WTC11 (cell line): ENCODE measurements at regions not wholly inside any gene's neighbourhood (a gene's known extent, or its start where the extent isn't known, plus 50 kb on each side); places are given as distances from the start of the nearest gene placed in this dataset.

Source experiments
- ATAC-seq: fragments of 200-7000 bp; cut with Tn5 transposase; 2 replicates; pipeline ENCODE4 v1.10.0; 2021; ENCODE audit warnings: mild to moderate bottlenecking, moderate library complexity
- CTCF ChIA-PET: fragments of 300-600 bp; sonication (Branson Sonifier 250); formaldehyde crosslinking; loops from one replicate; lab custom pipeline; 2021; ENCODE audit warnings: antibody characterized with exemption; lab: Charles Lee
- POLR2A ChIA-PET: fragments of 350-600 bp; sonication (Branson Sonifier 250); formaldehyde crosslinking; loops from one replicate; lab custom pipeline; 2021; ENCODE audit warnings: antibody characterized with exemption; lab: Charles Lee
- DNase-seq: peaks from one replicate; pipeline ENCODE4 v3.0.0; 2021; ENCODE audit warnings: low spot score
- H3K27ac Mint-ChIP-seq: 2 replicates; pipeline ENCODE4 v1.8.0; 2021; ENCODE audit warnings: mixed read lengths
- H3K27me3 Mint-ChIP-seq: 2 replicates; pipeline ENCODE4 v1.8.0; 2021; ENCODE audit warnings: low read depth, mild to moderate bottlenecking, moderate library complexity, mixed read lengths
- H3K36me3 Mint-ChIP-seq: 2 replicates; pipeline ENCODE4 v1.8.0; 2021; ENCODE audit warnings: mixed read lengths
- H3K4me1 Mint-ChIP-seq: 2 replicates; pipeline ENCODE4 v1.8.0; 2022; ENCODE audit warnings: mixed read lengths
- H3K4me3 Mint-ChIP-seq: 2 replicates; pipeline ENCODE4 v1.8.0; 2021; ENCODE audit warnings: mild to moderate bottlenecking, moderate library complexity, mixed read lengths
- H3K9me3 Mint-ChIP-seq: 2 replicates; pipeline ENCODE4 v1.8.0; 2021; ENCODE audit warnings: mixed read lengths
- ATF2 ChIP-seq: sonication (generic); formaldehyde crosslinking; IDR thresholded peaks from 2 replicates; pipeline ENCODE4 v1.8.1; 2022; ENCODE audit warnings: low read depth, missing genetic modification reagents, borderline replicate concordance
- CREB1 ChIP-seq: sonication (generic); formaldehyde crosslinking; IDR thresholded peaks from 2 replicates; pipeline ENCODE4 v1.8.0; 2023; ENCODE audit warnings: mild to moderate bottlenecking, missing genetic modification reagents
- CTCF ChIP-seq: fragments of 200-600 bp; IDR thresholded peaks from 2 replicates; pipeline ENCODE4 v1.8.0; 2022; ENCODE audit warnings: antibody characterized with exemption
- E2F1 ChIP-seq: sonication (generic); formaldehyde crosslinking; IDR thresholded peaks from 2 replicates; pipeline ENCODE4 v1.8.0; 2022; ENCODE audit warnings: mild to moderate bottlenecking, missing genetic modification reagents
- ELF4 ChIP-seq: sonication (generic); formaldehyde crosslinking; IDR thresholded peaks from 2 replicates; pipeline ENCODE4 v1.8.1; 2022; ENCODE audit warnings: low read depth, mild to moderate bottlenecking, moderate library complexity, missing genetic modification reagents
- ERG ChIP-seq: fragments of 250-450 bp; sonication (Bioruptor Pico); IDR thresholded peaks from 2 replicates; pipeline ENCODE4 v1.8.0; 2021; ENCODE audit warnings: mild to moderate bottlenecking
- ETV6 ChIP-seq: sonication (generic); formaldehyde crosslinking; IDR thresholded peaks from 2 replicates; pipeline ENCODE4 v1.8.1; 2022; ENCODE audit warnings: mild to moderate bottlenecking, missing genetic modification reagents
- GTF2I ChIP-seq: fragments of 250-450 bp; sonication (Bioruptor Pico); conservative IDR thresholded peaks from 2 replicates; pipeline ENCODE4 v1.4.0; 2021; ENCODE audit warnings: mild to moderate bottlenecking
- MXD4 ChIP-seq: fragments of 250-450 bp; sonication (Bioruptor Pico); IDR thresholded peaks from 2 replicates; pipeline ENCODE4 v1.8.0; 2021; ENCODE audit warnings: mild to moderate bottlenecking, moderate library complexity, borderline replicate concordance
- NFYB ChIP-seq: sonication (generic); formaldehyde crosslinking; conservative IDR thresholded peaks from 2 replicates; pipeline ENCODE4 v1.8.0; 2022; ENCODE audit warnings: low read depth, missing genetic modification reagents
- PRDM15 ChIP-seq: sonication (generic); formaldehyde crosslinking; IDR thresholded peaks from 2 replicates; pipeline ENCODE4 v1.8.0; 2022; ENCODE audit warnings: missing genetic modification reagents
- TEAD4 ChIP-seq: sonication (generic); formaldehyde crosslinking; IDR thresholded peaks from 2 replicates; pipeline ENCODE4 v1.8.0; 2022; ENCODE audit warnings: mild to moderate bottlenecking, missing genetic modification reagents
- USF1 ChIP-seq: sonication (generic); formaldehyde crosslinking; IDR thresholded peaks from 2 replicates; pipeline ENCODE4 v1.8.0; 2022; ENCODE audit warnings: mild to moderate bottlenecking, missing genetic modification reagents
- ZMAT4 ChIP-seq: fragments of 250-450 bp; sonication (Bioruptor Pico); IDR thresholded peaks from 2 replicates; pipeline ENCODE4 v1.9.0; 2021; ENCODE audit warnings: mild to moderate bottlenecking
- ZNF396 ChIP-seq: fragments of 250-450 bp; sonication (Bioruptor Pico); IDR thresholded peaks from 2 replicates; pipeline ENCODE4 v1.8.0; 2021; ENCODE audit warnings: mild to moderate bottlenecking, moderate library complexity, borderline replicate concordance
- ZNF416 ChIP-seq: fragments of 250-450 bp; sonication (Bioruptor Pico); IDR thresholded peaks from 2 replicates; pipeline ENCODE4 v1.9.0; 2021; ENCODE audit warnings: mild to moderate bottlenecking, inconsistent platforms
- ZNF423 ChIP-seq: fragments of 250-450 bp; sonication (Bioruptor Pico); IDR thresholded peaks from 2 replicates; pipeline ENCODE4 v2.1.2; 2022; ENCODE audit warnings: mild to moderate bottlenecking, moderate library complexity
- ZSCAN18 ChIP-seq: fragments of 250-450 bp; sonication (Bioruptor Pico); IDR thresholded peaks from 2 replicates; pipeline ENCODE4 v2.1.2; 2022; ENCODE audit warnings: mild to moderate bottlenecking, moderate library complexity

- TF ChIP-seq ELF4 (CRISPR knock-in tag) (no peak), ATF2 (no peak), ZNF416 (no peak), USF1 (CRISPR knock-in tag) (no peak), TEAD4 (CRISPR knock-in tag) (no peak), CREB1 (CRISPR knock-in tag) (no peak), E2F1 (CRISPR knock-in tag) (no peak)
- peaks cover 6% of the 10 kb centered on the region for H3K36me3 Mint-ChIP-seq
- ATAC-seq = no peak
- CTCF ChIA-PET = no interaction called here
- H3K27ac Mint-ChIP-seq = no peak overlapping the region
- POLR2A ChIA-PET = no interaction called here
- H3K9me3 Mint-ChIP-seq = peaks cover 21% of the 10 kb centered on the region
- H3K4me3 Mint-ChIP-seq = no peak overlapping the region
- no peaks in the 10 kb centered on the region for H3K27me3 Mint-ChIP-seq
- no peak for DNase-seq
- no peaks in the 10 kb centered on the region for H3K4me1 Mint-ChIP-seq
These were observed 768.6 kb upstream of the C9orf72 start for GRCh38 chr9:28341913-28342312.

- no peaks in the 10 kb centered on the region for H3K27me3 Mint-ChIP-seq
- H3K36me3 Mint-ChIP-seq = peaks cover 5% of the 10 kb centered on the region
- H3K27ac Mint-ChIP-seq = no peak overlapping the region
- ATAC-seq = no peak
- H3K4me1 Mint-ChIP-seq = peaks cover 1% of the 10 kb centered on the region; the same call in 1 of the 2 replicates
- H3K9me3 Mint-ChIP-seq = peaks cover 24% of the 10 kb centered on the region
- no peak overlapping the region for H3K4me3 Mint-ChIP-seq
- TF ChIP-seq PRDM15 (CRISPR knock-in tag) (no peak), MXD4 (CRISPR knock-in tag) (no peak), NFYB (CRISPR knock-in tag) (no peak), ETV6 (no peak), CTCF (no peak), ZSCAN18 (no peak), ZNF423 (CRISPR knock-in tag) (no peak), ZNF396 (CRISPR knock-in tag) (no peak), GTF2I (no peak), ERG (CRISPR knock-in tag) (no peak), ZMAT4 (no peak)
- TF ChIP-seq, all 79 proteins: peak for 0
- ChIA-PET CTCF (no interaction called here), POLR2A (no interaction called here)
- DNase-seq = no peak
These were observed 769.6 kb upstream of the C9orf72 start for GRCh38 chr9:28342815-28343338.
